GM12878 (cell line): ENCODE measurements at regions not wholly inside any gene's neighbourhood (a gene's known extent, or its start where the extent isn't known, plus 50 kb on each side); places are given as distances from the start of the nearest gene placed in this dataset.

Source experiments
- ATF7 ChIP-seq: fragments of 450-650 bp; IDR thresholded peaks from 2 replicates; pipeline ENCODE4 v1.6.1; 2016; ENCODE audit warnings: low read depth, mild to moderate bottlenecking
- CTCF ChIP-seq, 3 experiments: IDR thresholded peaks in 2 of 3; conservative IDR thresholded peaks in 1 of 3; 2 replicates each; pipeline ENCODE4 v1.5.1; 2011; ENCODE audit warnings: low read depth in 3 of 3, low read length in 3 of 3, mild to moderate bottlenecking in 3 of 3, control low read depth in 2 of 3, moderate library complexity in 2 of 3, inconsistent platforms in 1 of 3, mixed read lengths in 1 of 3; ENCODE audit not compliant: control insufficient read depth in 2 of 3, insufficient read depth in 1 of 3; ENCODE audit errors: extremely low read depth in 1 of 3
- E4F1 ChIP-seq: fragments of 450-650 bp; IDR thresholded peaks from 2 replicates; pipeline ENCODE4 v1.6.1; 2018; ENCODE audit warnings: borderline replicate concordance, mild to moderate bottlenecking; ENCODE audit not compliant: partially characterized antibody
- ELK1 ChIP-seq: IDR thresholded peaks from 2 replicates; pipeline ENCODE4 v1.6.1; 2012; ENCODE audit warnings: low read depth, low read length, improper control_type of control experiment
- EP300 ChIP-seq, 2 experiments: fragments of 150-350 bp in 1 of 2; IDR thresholded peaks; 2 replicates each; pipeline ENCODE4 v1.6.1; 2011 to 2012; ENCODE audit warnings: low read depth in 2 of 2, low read length in 2 of 2, borderline replicate concordance in 1 of 2, improper control_type of control experiment in 1 of 2, inconsistent platforms in 1 of 2; ENCODE audit not compliant: control insufficient read depth in 1 of 2
- PAX5 ChIP-seq: IDR thresholded peaks from 2 replicates; pipeline ENCODE4 v1.6.1; 2011; ENCODE audit warnings: low read depth, low read length, borderline replicate concordance
- POLR2A ChIP-seq: IDR thresholded peaks from 2 replicates; pipeline ENCODE4 v1.6.1; 2011; ENCODE audit warnings: low read depth, mild to moderate bottlenecking, low read length
- RBBP5 ChIP-seq: fragments of 200-600 bp; sonication (generic); conservative IDR thresholded peaks from 2 replicates; pipeline ENCODE4 v1.6.1; 2016
- REST ChIP-seq: IDR thresholded peaks from 2 replicates; pipeline ENCODE4 v1.6.1; 2012; ENCODE audit warnings: mild to moderate bottlenecking, low read depth, low read length
- USF2 ChIP-seq: IDR thresholded peaks from 2 replicates; pipeline ENCODE4 v1.6.1; 2011; ENCODE audit warnings: low read depth, low read length, improper control_type of control experiment, borderline replicate concordance
- YY1 ChIP-seq: IDR thresholded peaks from 2 replicates; pipeline ENCODE4 v1.6.1; 2011; ENCODE audit warnings: low read depth, mild to moderate bottlenecking, low read length
- ZBED1 ChIP-seq: IDR thresholded peaks from 2 replicates; pipeline ENCODE4 v1.6.1; 2016; ENCODE audit warnings: borderline replicate concordance
- ZSCAN29 ChIP-seq: fragments of 450-650 bp; IDR thresholded peaks from 2 replicates; pipeline ENCODE4 v1.6.1; 2017; ENCODE audit warnings: mild to moderate bottlenecking, moderate library complexity

DNA sequence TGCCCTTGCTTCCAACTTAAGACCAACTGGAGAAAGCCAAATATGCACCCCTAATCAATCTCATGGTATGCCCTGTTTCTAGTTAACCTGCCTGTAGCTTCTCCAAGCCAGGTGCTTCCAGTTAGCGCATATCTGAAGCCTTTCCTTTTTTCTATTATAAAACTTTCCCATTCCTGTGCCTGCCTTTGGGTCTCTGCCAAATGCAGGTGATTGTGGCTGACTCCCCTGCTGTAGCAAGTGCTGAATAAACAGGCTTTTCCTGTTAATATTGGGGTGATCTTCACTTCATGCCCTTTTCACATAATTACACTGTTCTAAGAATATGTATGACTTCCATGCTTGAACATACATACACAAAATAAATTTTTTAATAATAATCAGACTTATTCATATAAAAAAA lies 207.4 kb downstream of the TANC2 start:
- TF ChIP-seq ZSCAN29, result no peak
- TF ChIP-seq ELK1, result no peak
- no peak for TF ChIP-seq CTCF (IDR thresholded peaks at IDR 0.05 in 2 of 3, conservative IDR thresholded peaks at IDR 0.05 in 1 of 3; ENCODE audit: control insufficient read depth in 2 of 3, extremely low read depth in 1 of 3, insufficient read depth in 1 of 3, low read depth in 3 of 3, low read length in 3 of 3)
- TF ChIP-seq REST, result no peak
- no peak for TF ChIP-seq USF2
- TF ChIP-seq POLR2A, result no peak
- no peak for TF ChIP-seq ATF7
- no peak for TF ChIP-seq E4F1
- TF ChIP-seq RBBP5, result no peak
- TF ChIP-seq EP300 (IDR thresholded peaks at IDR 0.05; ENCODE audit: borderline replicate concordance in 1 of 2, control insufficient read depth in 1 of 2, low read depth in 2 of 2, low read length in 2 of 2), result no peak
- TF ChIP-seq YY1, result no peak
- TF ChIP-seq ZBED1, result no peak
- TF ChIP-seq PAX5, result no peak
